ENCODE measurements at regions not wholly inside any gene's neighbourhood (a gene's known extent, or its start where the extent isn't known, plus 50 kb on each side); places are given as distances from the start of the nearest gene placed in this dataset.

DNA sequence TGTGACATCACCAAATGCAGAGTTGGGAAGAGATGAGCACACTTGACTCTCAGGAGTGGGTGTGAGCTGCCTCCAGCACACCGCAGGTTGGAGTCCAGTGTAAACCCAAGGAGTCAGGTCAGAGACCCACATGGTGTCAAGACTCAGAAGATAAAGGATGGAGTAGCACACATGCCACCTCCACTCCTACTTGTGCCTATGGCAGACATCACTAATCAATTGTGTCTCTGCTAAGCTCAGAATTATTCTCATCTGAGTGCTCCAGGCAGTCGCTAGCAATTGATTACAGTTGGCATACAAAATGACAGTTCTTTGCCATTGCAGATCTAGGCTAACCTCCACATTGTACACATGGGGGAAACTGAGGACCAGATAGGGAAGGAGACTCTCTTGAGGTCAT, 187.1 kb downstream of the RPS24 start:
- Histone ChIP-seq H3K9ac (ENCODE audit: insufficient read length, low read depth) (no peak overlapping the region), H3K9me3 (ENCODE audit: insufficient read depth, low read length) (no peaks in the 10 kb centered on the region), H3K4me1 (ENCODE audit: insufficient read depth, insufficient read length) (no peaks in the 10 kb centered on the region), H3K27me3 (ENCODE audit: insufficient read depth, insufficient read length) (peaks cover 2% of the 10 kb centered on the region), H3K36me3 (ENCODE audit: insufficient read depth, insufficient read length, low read length) (no peaks in the 10 kb centered on the region), H3K4me3 (ENCODE audit: insufficient read length, low read depth) (no peak overlapping the region)
- no peak for DNase-seq (ENCODE audit: low read depth, low spot score)
- TF ChIP-seq YY1 (IDR thresholded peaks at IDR 0.05; ENCODE audit: insufficient read depth, insufficient read length) (no peak), SUZ12 (IDR thresholded peaks at IDR 0.05; ENCODE audit: extremely low read depth, insufficient read depth, insufficient read length) (no peak), ZNF274 (IDR thresholded peaks at IDR 0.05; ENCODE audit: low read depth, low read length) (no peak)

DNA sequence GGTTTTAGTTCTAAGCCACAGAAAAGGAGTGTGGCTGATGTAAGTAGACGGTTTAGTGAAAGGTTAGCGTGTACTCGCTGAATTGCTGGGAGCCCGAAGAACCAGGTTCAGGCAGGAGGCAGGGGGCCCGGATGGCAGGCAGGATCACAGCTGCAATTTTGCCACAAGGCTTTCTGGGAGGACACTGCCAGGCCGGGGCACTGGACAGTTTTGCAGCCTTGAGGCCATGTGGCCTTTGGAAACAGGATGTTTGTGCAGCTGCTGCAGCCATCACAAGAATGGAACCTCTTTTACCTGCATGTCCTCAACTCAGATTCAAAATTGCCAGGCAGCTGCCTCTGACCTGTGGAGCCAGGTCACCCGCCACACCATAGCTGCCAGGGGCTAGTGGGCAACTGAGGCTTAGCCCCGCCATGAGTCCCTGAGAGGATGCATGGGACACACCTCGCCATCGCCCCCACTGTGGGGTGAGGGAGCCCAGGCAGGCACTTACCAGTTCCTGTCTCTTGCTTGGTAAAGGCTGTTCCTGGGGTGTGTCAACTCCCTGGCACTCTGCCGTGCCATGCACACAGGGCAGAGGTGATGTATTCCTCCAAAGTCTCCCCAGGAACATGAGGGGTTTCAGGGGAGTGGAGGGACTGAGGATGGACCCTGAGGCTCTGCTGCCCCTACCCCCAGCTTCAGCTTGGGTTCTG, 188.6 kb downstream of the RPS24 start:
- no peak overlapping the region for H3K4me3 ChIP-seq (ENCODE audit: insufficient read length, low read depth)
- no peak for TF ChIP-seq SUZ12 (IDR thresholded peaks at IDR 0.05; ENCODE audit: extremely low read depth, insufficient read depth, insufficient read length)
- TF ChIP-seq YY1 (IDR thresholded peaks at IDR 0.05; ENCODE audit: insufficient read depth, insufficient read length): no peak
- TF ChIP-seq ZNF274 (IDR thresholded peaks at IDR 0.05; ENCODE audit: low read depth, low read length): no peak
- no peak for DNase-seq (ENCODE audit: low read depth, low spot score)
- H3K9ac ChIP-seq (ENCODE audit: insufficient read length, low read depth): no peak overlapping the region
- peaks cover 2% of the 10 kb centered on the region for H3K27me3 ChIP-seq (ENCODE audit: insufficient read depth, insufficient read length)
- H3K9me3 ChIP-seq (ENCODE audit: insufficient read depth, low read length): no peaks in the 10 kb centered on the region
- H3K36me3 ChIP-seq (ENCODE audit: insufficient read depth, insufficient read length, low read length): no peaks in the 10 kb centered on the region
- H3K4me1 ChIP-seq (ENCODE audit: insufficient read depth, insufficient read length): no peaks in the 10 kb centered on the region

GRCh38 chr10:78223088-78223487, 189.4 kb downstream of the RPS24 start:
- no peaks in the 10 kb centered on the region for H3K36me3 ChIP-seq (ENCODE audit: insufficient read depth, insufficient read length, low read length)
- TF ChIP-seq YY1 (IDR thresholded peaks at IDR 0.05; ENCODE audit: insufficient read depth, insufficient read length) (no peak), ZNF274 (IDR thresholded peaks at IDR 0.05; ENCODE audit: low read depth, low read length) (no peak), SUZ12 (IDR thresholded peaks at IDR 0.05; ENCODE audit: extremely low read depth, insufficient read depth, insufficient read length) (no peak)
- DNase-seq (ENCODE audit: low read depth, low spot score): no peak
- no peaks in the 10 kb centered on the region for H3K9me3 ChIP-seq (ENCODE audit: insufficient read depth, low read length)
- peaks cover 2% of the 10 kb centered on the region for H3K27me3 ChIP-seq (ENCODE audit: insufficient read depth, insufficient read length)
- no peak overlapping the region for H3K4me3 ChIP-seq (ENCODE audit: insufficient read length, low read depth)
- no peak overlapping the region for H3K9ac ChIP-seq (ENCODE audit: insufficient read length, low read depth)
- H3K4me1 ChIP-seq (ENCODE audit: insufficient read depth, insufficient read length): no peaks in the 10 kb centered on the region

DNA sequence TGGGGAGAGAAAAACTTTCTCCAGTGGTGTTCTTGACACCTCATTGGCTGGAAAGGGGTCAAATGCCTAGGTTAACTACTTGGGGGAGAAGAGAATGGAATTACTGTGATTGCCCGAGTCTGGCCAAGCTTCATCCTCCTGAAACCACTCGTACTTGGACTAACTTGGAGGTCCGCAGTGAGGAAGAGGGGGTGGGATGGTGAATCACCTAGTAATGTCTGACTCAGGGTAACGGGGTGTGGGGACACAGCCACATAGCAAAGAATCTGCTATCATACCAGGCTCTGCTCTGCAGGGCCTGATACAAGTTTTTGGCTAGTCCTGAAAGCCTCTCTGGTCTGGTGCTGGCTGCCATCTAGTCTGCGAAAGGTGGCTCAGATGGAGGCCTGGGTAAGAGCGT, 190.9 kb downstream of the RPS24 start:
- Histone ChIP-seq H3K27me3 (ENCODE audit: insufficient read depth, insufficient read length) (peaks cover 2% of the 10 kb centered on the region), H3K4me1 (ENCODE audit: insufficient read depth, insufficient read length) (no peaks in the 10 kb centered on the region), H3K4me3 (ENCODE audit: insufficient read length, low read depth) (no peak overlapping the region), H3K9ac (ENCODE audit: insufficient read length, low read depth) (no peak overlapping the region), H3K9me3 (ENCODE audit: insufficient read depth, low read length) (no peaks in the 10 kb centered on the region), H3K36me3 (ENCODE audit: insufficient read depth, insufficient read length, low read length) (no peaks in the 10 kb centered on the region)
- no peak for DNase-seq (ENCODE audit: low read depth, low spot score)
- no peak for TF ChIP-seq SUZ12 (IDR thresholded peaks at IDR 0.05; ENCODE audit: extremely low read depth, insufficient read depth, insufficient read length)
- TF ChIP-seq YY1 (IDR thresholded peaks at IDR 0.05; ENCODE audit: insufficient read depth, insufficient read length): no peak
- TF ChIP-seq ZNF274 (IDR thresholded peaks at IDR 0.05; ENCODE audit: low read depth, low read length): no peak

- no peaks in the 10 kb centered on the region for H3K36me3 ChIP-seq (ENCODE audit: insufficient read depth, insufficient read length, low read length)
- no peak for DNase-seq (ENCODE audit: low read depth, low spot score)
- no peak overlapping the region for H3K9ac ChIP-seq (ENCODE audit: insufficient read length, low read depth)
- TF ChIP-seq ZNF274 (IDR thresholded peaks at IDR 0.05; ENCODE audit: low read depth, low read length) (no peak), SUZ12 (IDR thresholded peaks at IDR 0.05; ENCODE audit: extremely low read depth, insufficient read depth, insufficient read length) (no peak), YY1 (IDR thresholded peaks at IDR 0.05; ENCODE audit: insufficient read depth, insufficient read length) (no peak)
- no peak overlapping the region for H3K4me3 ChIP-seq (ENCODE audit: insufficient read length, low read depth)
- no peaks in the 10 kb centered on the region for H3K4me1 ChIP-seq (ENCODE audit: insufficient read depth, insufficient read length)
- H3K27me3 ChIP-seq (ENCODE audit: insufficient read depth, insufficient read length): peaks cover 2% of the 10 kb centered on the region
- H3K9me3 ChIP-seq (ENCODE audit: insufficient read depth, low read length): no peaks in the 10 kb centered on the region
Observed at GRCh38 chr10:78225594-78225993, 191.9 kb downstream of the RPS24 start.

GRCh38 chr10:78229489-78229888, 195.8 kb downstream of the RPS24 start:
- Histone ChIP-seq H3K4me1 (ENCODE audit: insufficient read depth, insufficient read length) (no peaks in the 10 kb centered on the region), H3K36me3 (ENCODE audit: insufficient read depth, insufficient read length, low read length) (no peaks in the 10 kb centered on the region), H3K27me3 (ENCODE audit: insufficient read depth, insufficient read length) (no peaks in the 10 kb centered on the region), H3K9me3 (ENCODE audit: insufficient read depth, low read length) (no peaks in the 10 kb centered on the region), H3K4me3 (ENCODE audit: insufficient read length, low read depth) (no peak overlapping the region), H3K9ac (ENCODE audit: insufficient read length, low read depth) (no peak overlapping the region)
- no peak for DNase-seq (ENCODE audit: low read depth, low spot score)
- TF ChIP-seq SUZ12 (IDR thresholded peaks at IDR 0.05; ENCODE audit: extremely low read depth, insufficient read depth, insufficient read length) (no peak), YY1 (IDR thresholded peaks at IDR 0.05; ENCODE audit: insufficient read depth, insufficient read length) (no peak), ZNF274 (IDR thresholded peaks at IDR 0.05; ENCODE audit: low read depth, low read length) (no peak)

GRCh38 chr10:78229950-78230675, 196.4 kb downstream of the RPS24 start:
- Histone ChIP-seq H3K4me3 (ENCODE audit: insufficient read length, low read depth) (no peak overlapping the region), H3K9ac (ENCODE audit: insufficient read length, low read depth) (no peak overlapping the region)
- no peak for DNase-seq (ENCODE audit: low read depth, low spot score)

More at GRCh38 chr10:78229950-78230675, 196.4 kb downstream of the RPS24 start:
- Histone ChIP-seq H3K36me3 (ENCODE audit: insufficient read depth, insufficient read length, low read length) (no peaks in the 10 kb centered on the region), H3K27me3 (ENCODE audit: insufficient read depth, insufficient read length) (no peaks in the 10 kb centered on the region), H3K9me3 (ENCODE audit: insufficient read depth, low read length) (no peaks in the 10 kb centered on the region), H3K4me1 (ENCODE audit: insufficient read depth, insufficient read length) (no peaks in the 10 kb centered on the region)
- TF ChIP-seq SUZ12 (IDR thresholded peaks at IDR 0.05; ENCODE audit: extremely low read depth, insufficient read depth, insufficient read length) (no peak), ZNF274 (IDR thresholded peaks at IDR 0.05; ENCODE audit: low read depth, low read length) (no peak), YY1 (IDR thresholded peaks at IDR 0.05; ENCODE audit: insufficient read depth, insufficient read length) (no peak)
